GM23338 (cell line): ENCODE measurements at regions not wholly inside any gene's neighbourhood (a gene's known extent, or its start where the extent isn't known, plus 50 kb on each side); places are given as distances from the start of the nearest gene placed in this dataset.

Source experiments
- ATAC-seq: fragments of 200-7000 bp; cut with Tn5 transposase; 3 replicates; pipeline ENCODE4 v1.9.1; 2020
- DNase-seq: peaks from one replicate; pipeline ENCODE4 v3.0.0-alpha.2; 2015; ENCODE audit warnings: low spot score
- H2AFZ ChIP-seq: fragments of 200-600 bp; sonication (generic); 2 replicates; pipeline ENCODE4 v1.8.0; 2016; ENCODE audit warnings: antibody characterized with exemption, mild to moderate bottlenecking, moderate library complexity
- H3F3A ChIP-seq: fragments of 200-600 bp; sonication (generic); replicated peaks from 2 replicates; pipeline ENCODE4 v1.8.0; 2017; ENCODE audit warnings: antibody characterized with exemption, mixed run types, low read depth
- H3K27ac ChIP-seq: fragments of 200-600 bp; sonication (generic); 2 replicates; pipeline ENCODE4 v1.6.1; 2016; ENCODE audit warnings: low read depth
- H3K27me3 ChIP-seq: fragments of 200-600 bp; sonication (generic); 2 replicates; pipeline ENCODE4 v1.8.0; 2016; ENCODE audit warnings: mild to moderate bottlenecking, mixed run types, moderate library complexity; ENCODE audit not compliant: insufficient read depth
- H3K36me3 ChIP-seq: fragments of 200-600 bp; sonication (generic); 2 replicates; pipeline ENCODE4 v1.8.0; 2016; ENCODE audit warnings: mild to moderate bottlenecking; ENCODE audit not compliant: insufficient read depth
- H3K4me1 ChIP-seq: fragments of 200-600 bp; sonication (generic); 2 replicates; pipeline ENCODE4 v1.8.0; 2016; ENCODE audit warnings: mild to moderate bottlenecking, moderate library complexity; ENCODE audit not compliant: insufficient read depth
- H3K4me2 ChIP-seq: fragments of 200-600 bp; sonication (generic); 2 replicates; pipeline ENCODE4 v1.7.1; 2017; ENCODE audit warnings: mixed run types
- H3K4me3 ChIP-seq: fragments of 200-600 bp; sonication (generic); 2 replicates; pipeline ENCODE4 v1.6.1; 2016; ENCODE audit warnings: mixed run types
- H3K79me2 ChIP-seq: fragments of 200-600 bp; sonication (generic); replicated peaks from 2 replicates; pipeline ENCODE4 v1.8.0; 2017; ENCODE audit warnings: mild to moderate bottlenecking; ENCODE audit not compliant: insufficient read depth
- H3K9me2 ChIP-seq: fragments of 200-600 bp; sonication (generic); 2 replicates; pipeline ENCODE4 v1.8.0; 2017; ENCODE audit not compliant: insufficient read depth
- H4K20me1 ChIP-seq: fragments of 200-600 bp; sonication (generic); replicated peaks from 2 replicates; pipeline ENCODE4 v1.8.0; 2017; ENCODE audit warnings: mild to moderate bottlenecking; ENCODE audit not compliant: insufficient read depth
- H3K27ac Mint-ChIP-seq: 2 replicates; pipeline ENCODE4 v1.8.0; 2020; ENCODE audit warnings: inconsistent platforms, mild to moderate bottlenecking, moderate library complexity, mixed read lengths
- H3K27me3 Mint-ChIP-seq: 3 replicates; pipeline ENCODE4 v1.8.0; 2022; ENCODE audit warnings: low read depth, mild to moderate bottlenecking, moderate library complexity, mixed read lengths, inconsistent platforms; ENCODE audit not compliant: insufficient read depth, poor library complexity
- H3K36me3 Mint-ChIP-seq: 3 replicates; pipeline ENCODE4 v1.8.0; 2021; ENCODE audit warnings: low read depth, mild to moderate bottlenecking, inconsistent platforms, moderate library complexity, mixed read lengths
- H3K4me1 Mint-ChIP-seq: 3 replicates; pipeline ENCODE4 v1.8.0; 2020; ENCODE audit warnings: mild to moderate bottlenecking, inconsistent platforms, mixed read lengths
- H3K4me3 Mint-ChIP-seq: 3 replicates; pipeline ENCODE4 v1.8.0; 2021; ENCODE audit warnings: moderate library complexity, mild to moderate bottlenecking, inconsistent platforms, mixed read lengths
- H3K9me3 Mint-ChIP-seq: 3 replicates; pipeline ENCODE4 v1.8.0; 2020; ENCODE audit warnings: moderate library complexity, mild to moderate bottlenecking, inconsistent platforms, mixed read lengths
- CREB1 ChIP-seq: fragments of 250-450 bp; sonication (Bioruptor Pico); IDR thresholded peaks from 2 replicates; pipeline ENCODE4 v1.5.0; 2020; ENCODE audit warnings: low read depth, mild to moderate bottlenecking, moderate library complexity
- CTCF ChIP-seq, 2 experiments: fragments of 200-600 bp in 1 of 2; sonication (generic) in 1 of 2; conservative IDR thresholded peaks; 2 replicates each; pipeline versions ENCODE4 v1.5.1 to v1.6.1; 2016 to 2017; ENCODE audit warnings: antibody characterized with exemption in 2 of 2, low read depth in 2 of 2, mild to moderate bottlenecking in 2 of 2, moderate library complexity in 1 of 2
- ETS1 ChIP-seq: IDR thresholded peaks from 2 replicates; pipeline ENCODE4 v1.6.1; 2016; ENCODE audit warnings: antibody characterized with exemption
- EZH2 ChIP-seq: fragments of 200-600 bp; sonication (generic); IDR thresholded peaks from one replicate; pipeline ENCODE4 v1.8.0; 2017; ENCODE audit warnings: antibody characterized with exemption, mild to moderate bottlenecking, low read depth; ENCODE audit not compliant: unreplicated experiment
- EZH2phosphoT487 ChIP-seq: fragments of 200-600 bp; sonication (generic); IDR thresholded peaks from one replicate; pipeline ENCODE4 v1.8.1; 2018; ENCODE audit warnings: antibody characterized with exemption; ENCODE audit not compliant: unreplicated experiment
- JUNB ChIP-seq: IDR thresholded peaks from one replicate; pipeline ENCODE4 v1.6.1; 2016; ENCODE audit warnings: antibody characterized with exemption; ENCODE audit not compliant: unreplicated experiment
- NANOG ChIP-seq: IDR thresholded peaks from 2 replicates; pipeline ENCODE4 v1.6.1; 2016; ENCODE audit warnings: antibody characterized with exemption, borderline replicate concordance
- POLR2AphosphoS5 ChIP-seq: IDR thresholded peaks from 2 replicates; pipeline ENCODE4 v1.6.1; 2016; ENCODE audit warnings: antibody characterized with exemption, low read depth
- REST ChIP-seq: IDR thresholded peaks from one replicate; pipeline ENCODE4 v1.6.1; 2018; ENCODE audit warnings: antibody characterized with exemption; ENCODE audit not compliant: unreplicated experiment
- STAT1 ChIP-seq: IDR thresholded peaks from one replicate; pipeline ENCODE4 v1.6.1; 2016; ENCODE audit warnings: antibody characterized with exemption; ENCODE audit not compliant: unreplicated experiment

GRCh38 chr2:12037301-12037700 lies 290.9 kb downstream of the LPIN1 start:
- Histone ChIP-seq H3F3A (no peaks in the 10 kb centered on the region), H3K4me3 (no peak overlapping the region), H3K9me2 (peaks cover 7% of the 10 kb centered on the region; the same call in 1 of the 2 replicates), H3K27me3 (no peaks in the 10 kb centered on the region), H3K4me1 (no peaks in the 10 kb centered on the region), H3K36me3 (no peaks in the 10 kb centered on the region), H3K79me2 (no peaks in the 10 kb centered on the region), H4K20me1 (no peaks in the 10 kb centered on the region), H2AFZ (no peak overlapping the region), H3K27ac (no peak overlapping the region), H3K4me2 (no peak overlapping the region)
- Mint-ChIP-seq H3K27me3 (peaks cover 11% of the 10 kb centered on the region), H3K4me1 (peaks cover under 1% of the 10 kb centered on the region; the same call in 1 of the 3 replicates), H3K27ac (no peak overlapping the region), H3K4me3 (no peak overlapping the region), H3K9me3 (peaks cover 9% of the 10 kb centered on the region), H3K36me3 (no peaks in the 10 kb centered on the region)
- TF ChIP-seq STAT1: no peak
- no peak for TF ChIP-seq REST
- ATAC-seq: no peak
- DNase-seq: no peak

- H3K4me1 Mint-ChIP-seq: no peaks in the 10 kb centered on the region; the same call in 2 of the 3 replicates
- H3K27me3 Mint-ChIP-seq: peaks cover 10% of the 10 kb centered on the region
- no peak for TF ChIP-seq JUNB
- no peak for TF ChIP-seq POLR2AphosphoS5
- TF ChIP-seq CTCF (conservative IDR thresholded peaks at IDR 0.05; ENCODE audit: low read depth in 2 of 2): no peak
- no peak for TF ChIP-seq CREB1 (CRISPR knock-in tag)
- TF ChIP-seq EZH2phosphoT487: no peak
- no peak for TF ChIP-seq ETS1
- TF ChIP-seq STAT1: no peak
- TF ChIP-seq NANOG: no peak
- no peak for TF ChIP-seq EZH2
- Histone ChIP-seq H3K9me2 (peaks cover 21% of the 10 kb centered on the region; the same call in 1 of the 2 replicates), H4K20me1 (no peaks in the 10 kb centered on the region), H3K27ac (no peak overlapping the region), H2AFZ (no peak overlapping the region), H3F3A (no peaks in the 10 kb centered on the region), H3K36me3 (no peaks in the 10 kb centered on the region), H3K4me1 (no peaks in the 10 kb centered on the region), H3K4me2 (no peak overlapping the region), H3K27me3 (no peaks in the 10 kb centered on the region), H3K79me2 (no peaks in the 10 kb centered on the region), H3K4me3 (no peak overlapping the region)
- no peak overlapping the region for H3K27ac Mint-ChIP-seq
- H3K4me3 Mint-ChIP-seq: no peak overlapping the region
- DNase-seq: no peak
- no peaks in the 10 kb centered on the region for H3K36me3 Mint-ChIP-seq
- ATAC-seq: no peak
- H3K9me3 Mint-ChIP-seq: peaks cover 10% of the 10 kb centered on the region; the same call in 2 of the 3 replicates
Measured at GRCh38 chr2:12041236-12041635, 294.8 kb downstream of the LPIN1 start.
